ENCODE measurements at regions not wholly inside any gene's neighbourhood (a gene's known extent, or its start where the extent isn't known, plus 50 kb on each side); places are given as distances from the start of the nearest gene placed in this dataset.

DNA sequence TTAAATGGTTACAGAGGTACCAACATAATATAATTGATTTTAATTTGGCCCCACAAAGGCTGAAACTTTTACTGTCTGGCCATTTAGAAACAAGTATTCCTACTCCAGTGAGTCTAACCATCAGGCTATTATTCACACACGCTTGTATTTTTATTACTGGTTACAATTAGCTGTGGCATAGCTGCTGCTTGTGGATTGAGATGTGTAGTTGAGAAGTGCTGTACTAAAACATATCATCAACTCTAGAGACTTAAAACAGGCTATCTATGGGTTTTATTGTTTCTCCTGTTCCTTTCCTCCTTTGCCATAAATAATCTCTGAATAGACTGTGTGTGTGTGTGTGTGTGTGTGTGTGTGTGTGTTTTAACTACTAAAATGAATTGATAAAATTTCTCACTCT lies 530.2 kb downstream of the CCDC85A start:
- no peak for DNase-seq

DNA sequence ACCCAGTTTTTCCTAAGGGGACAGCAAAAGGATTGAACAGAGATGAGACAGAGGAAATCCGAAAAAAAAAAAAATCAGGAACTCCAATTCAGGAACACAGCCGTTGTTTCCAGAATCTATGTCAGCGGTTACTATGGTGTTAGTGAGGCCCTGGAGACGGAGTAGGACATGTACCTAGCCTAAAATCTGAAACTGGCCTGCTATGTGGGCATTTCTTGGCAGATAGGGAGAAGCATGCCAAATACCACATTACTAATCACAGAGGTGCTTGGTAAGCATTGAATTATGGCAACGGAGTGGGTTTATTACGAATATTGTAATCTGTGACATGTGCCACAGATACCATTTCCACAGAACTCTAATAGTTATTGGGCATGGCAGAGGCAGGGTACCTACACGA lies 530.6 kb downstream of the CCDC85A start:
- no peak for DNase-seq

DNA sequence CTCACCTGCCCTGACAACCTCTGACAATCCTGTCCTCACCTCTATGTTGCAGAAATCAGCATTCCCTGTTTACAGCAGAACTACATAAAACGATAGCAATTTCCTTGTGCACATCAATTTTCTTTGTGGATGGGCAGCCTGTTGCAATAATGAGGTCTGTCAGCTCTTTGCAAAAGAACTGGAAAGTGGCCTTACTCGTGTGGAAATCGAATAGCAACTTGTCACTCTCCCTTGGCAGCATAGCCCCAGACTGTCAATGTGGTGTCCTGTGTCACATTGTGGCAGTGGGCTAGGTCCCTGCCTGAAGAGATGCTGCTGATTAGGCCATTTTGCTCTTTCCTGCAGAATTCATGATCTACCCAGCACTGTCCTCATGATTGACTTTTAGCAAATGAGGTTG lies 531.9 kb downstream of the CCDC85A start:
- no peak for DNase-seq

- DNase-seq, result no peak
Measured at GRCh38 chr2:56718413-56718812, 534.6 kb downstream of the CCDC85A start.

DNA sequence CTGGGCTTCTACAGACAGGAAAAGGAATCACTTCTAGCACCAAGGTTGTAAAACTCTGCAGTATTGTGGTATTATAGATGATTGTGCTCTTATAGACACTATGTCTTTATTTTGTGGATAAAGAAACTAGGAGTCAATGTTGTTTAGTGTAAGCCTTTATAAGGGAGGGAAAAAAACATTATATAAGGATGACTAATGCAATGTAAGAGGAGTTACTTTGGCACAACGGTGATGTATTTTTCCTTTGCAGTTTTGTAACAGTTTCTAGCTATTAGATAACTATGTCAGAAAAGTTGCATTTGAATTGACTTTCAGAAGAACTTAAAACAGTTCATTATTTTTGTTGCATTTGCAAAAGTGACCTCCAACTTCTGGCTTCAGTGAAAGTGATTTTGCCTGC lies 545.4 kb downstream of the CCDC85A start:
- no peak for DNase-seq

DNA sequence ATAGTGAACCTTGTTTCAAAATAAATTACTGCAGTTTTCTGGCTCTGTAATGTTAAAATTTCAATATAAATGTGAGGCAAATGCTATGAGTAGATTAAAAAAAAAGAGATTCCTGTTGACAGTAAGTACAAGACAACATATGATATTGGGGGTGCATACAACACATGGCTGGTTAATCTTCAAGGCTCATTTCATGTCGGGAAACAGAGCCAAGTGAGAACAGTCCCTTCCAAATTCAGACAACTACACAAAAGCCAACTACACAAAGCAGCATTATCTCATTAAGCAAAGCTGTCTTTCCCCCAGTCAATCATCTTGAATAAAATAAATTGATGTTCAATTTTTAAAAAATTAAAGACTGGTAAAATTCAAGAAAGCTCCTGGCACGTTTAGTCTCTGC lies 549.2 kb downstream of the CCDC85A start:
- no peak for DNase-seq

GRCh38 chr2:56739413-56739812 lies 555.6 kb downstream of the CCDC85A start:
- DNase-seq, result no peak

- no peak for DNase-seq
Measured at GRCh38 chr2:56741601-56742102, 557.9 kb downstream of the CCDC85A start.

DNA sequence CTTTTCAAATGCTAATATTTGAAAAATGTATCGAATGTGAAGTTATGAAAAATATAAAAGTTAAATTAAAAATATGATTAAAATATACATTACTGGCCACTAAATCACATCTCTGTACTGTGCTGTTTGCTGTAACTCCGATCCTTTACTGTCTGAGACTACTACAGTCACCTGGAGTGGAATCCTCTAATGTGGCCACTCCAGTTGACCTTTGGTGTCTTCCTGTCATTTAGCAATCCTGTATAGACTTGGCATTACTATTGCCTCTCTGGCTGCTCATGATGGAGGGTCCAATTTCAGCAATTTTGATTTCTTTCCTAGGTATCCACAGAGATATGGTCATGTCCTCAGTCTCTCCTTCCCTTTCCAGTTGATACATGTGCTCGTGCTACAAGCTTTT lies 560.0 kb downstream of the CCDC85A start:
- no peak for DNase-seq

GRCh38 chr2:56749152-56749752 lies 565.5 kb downstream of the CCDC85A start:
- peak in 1 of 2 experiments; percentile 4 for DNase-seq

GRCh38 chr2:56753182-56753581 lies 569.4 kb downstream of the CCDC85A start:
- DNase-seq, result no peak

- no peak for DNase-seq
Measured at GRCh38 chr2:56754066-56754615, 570.4 kb downstream of the CCDC85A start.

- no peak for DNase-seq
Measured at GRCh38 chr2:56754627-56755026, 570.8 kb downstream of the CCDC85A start.

DNA sequence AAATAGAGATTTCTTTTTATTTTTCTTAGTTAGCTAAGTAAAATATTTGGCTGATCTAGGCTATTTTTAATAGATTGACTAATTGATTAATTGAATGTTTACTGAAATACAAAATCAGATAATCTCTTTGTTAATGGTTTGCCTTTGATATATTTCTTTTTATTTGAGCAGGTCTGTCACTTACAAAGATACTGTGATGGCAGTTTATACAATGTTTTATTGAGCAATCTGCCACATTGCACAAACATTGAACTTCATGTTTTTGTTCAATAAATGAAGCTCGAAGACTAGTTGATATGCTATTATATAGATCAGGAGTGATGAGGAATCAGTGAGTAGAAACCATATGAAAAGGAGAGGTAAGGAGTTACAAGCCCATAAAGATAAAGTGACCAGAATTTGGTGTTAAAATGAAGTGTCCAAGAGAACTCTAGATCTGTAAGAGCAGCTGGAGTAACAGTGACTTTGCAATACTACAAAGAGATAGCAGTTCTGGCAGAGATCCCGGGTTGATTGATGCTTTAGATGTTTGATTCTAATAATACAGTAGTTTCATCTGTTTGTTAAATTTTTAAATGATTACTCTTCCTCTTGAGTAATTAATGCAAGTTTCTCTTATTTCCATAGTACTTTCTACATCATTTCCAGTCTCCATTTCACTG lies 574.2 kb downstream of the CCDC85A start:
- DNase-seq, result no peak

GRCh38 chr2:56763683-56764082 lies 579.9 kb downstream of the CCDC85A start:
- no peak for DNase-seq

DNA sequence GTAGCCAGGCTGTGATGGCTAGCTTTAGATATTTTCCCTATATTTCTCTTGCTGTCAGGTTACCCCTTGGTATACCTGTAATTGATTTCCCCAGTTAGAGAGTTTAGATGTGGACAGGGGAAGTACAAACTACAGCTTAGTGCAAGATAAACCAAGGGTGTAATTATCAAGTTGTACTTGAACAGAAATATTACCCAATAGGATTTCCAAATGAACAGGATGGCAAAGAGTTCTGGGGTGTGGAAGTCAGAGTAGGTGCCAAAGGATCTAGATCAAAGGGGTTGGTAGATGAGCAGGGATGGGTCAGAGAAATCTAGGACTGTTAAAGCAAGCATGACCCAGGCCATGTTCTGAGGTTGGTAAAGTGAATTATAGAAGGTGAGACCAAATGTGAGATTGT lies 585.2 kb downstream of the CCDC85A start:
- DNase-seq, result no peak

DNA sequence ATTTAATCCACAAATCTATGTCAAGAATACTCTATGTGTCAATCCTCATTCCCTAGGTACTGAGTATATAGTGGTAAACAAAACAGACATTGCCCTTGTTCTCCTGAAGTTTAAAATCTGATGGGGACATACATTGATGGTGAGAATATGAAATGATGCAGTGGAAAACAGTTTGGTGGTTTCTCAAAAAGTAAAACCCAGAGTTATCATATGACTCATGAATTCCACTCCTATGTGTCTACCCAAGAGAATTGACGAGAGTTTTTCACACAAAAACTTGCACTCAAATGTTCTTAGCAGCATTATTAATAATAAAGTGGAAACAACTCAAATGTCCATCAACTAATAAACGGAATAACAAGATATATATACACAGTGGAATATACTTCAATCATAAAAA lies 586.7 kb downstream of the CCDC85A start:
- DNase-seq, result no peak

- DNase-seq, result no peak
Measured at GRCh38 chr2:56784046-56784445, 600.3 kb downstream of the CCDC85A start.

- no peak for DNase-seq
Measured at GRCh38 chr2:56801214-56801613, 617.4 kb downstream of the CCDC85A start.

DNA sequence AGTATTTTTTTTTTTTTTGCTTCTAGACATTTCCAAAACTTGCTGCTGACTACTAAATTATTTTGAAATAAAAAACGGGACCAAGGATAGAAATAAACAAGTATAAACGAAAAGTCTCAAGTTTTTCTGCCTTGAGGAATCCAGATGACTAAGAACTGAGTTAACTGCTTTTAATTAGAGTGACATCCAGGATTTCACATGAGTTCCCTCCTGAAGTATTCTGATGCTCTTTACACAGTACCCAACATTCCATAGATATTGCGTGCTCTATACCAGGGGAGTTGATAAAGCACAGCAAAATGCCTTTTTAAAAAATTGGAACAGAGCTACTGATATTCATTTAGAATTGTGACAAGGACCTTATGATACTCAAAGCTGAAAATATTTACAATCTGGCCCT lies 618.0 kb downstream of the CCDC85A start:
- no peak for DNase-seq

GRCh38 chr2:56803596-56803995 lies 619.8 kb downstream of the CCDC85A start:
- no peak for DNase-seq

DNA sequence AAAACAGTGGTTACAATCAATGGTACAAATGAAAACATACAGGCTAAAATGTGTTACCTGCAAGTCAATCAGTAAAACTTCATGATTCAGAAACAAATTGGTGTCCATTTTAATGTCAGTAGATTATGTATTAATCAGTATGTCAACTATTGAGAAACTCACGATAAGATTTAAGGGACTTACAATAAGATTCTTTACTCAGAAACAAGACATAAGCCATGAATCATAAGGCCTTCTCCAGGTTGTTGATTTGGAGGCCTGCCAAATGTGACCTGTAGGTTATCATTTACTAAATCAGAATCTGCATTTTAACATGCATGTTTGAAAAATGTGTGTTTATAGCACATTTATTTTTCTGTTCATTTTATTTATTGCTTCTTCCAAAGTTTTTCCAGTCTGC lies 623.1 kb downstream of the CCDC85A start:
- DNase-seq, result no peak

DNA sequence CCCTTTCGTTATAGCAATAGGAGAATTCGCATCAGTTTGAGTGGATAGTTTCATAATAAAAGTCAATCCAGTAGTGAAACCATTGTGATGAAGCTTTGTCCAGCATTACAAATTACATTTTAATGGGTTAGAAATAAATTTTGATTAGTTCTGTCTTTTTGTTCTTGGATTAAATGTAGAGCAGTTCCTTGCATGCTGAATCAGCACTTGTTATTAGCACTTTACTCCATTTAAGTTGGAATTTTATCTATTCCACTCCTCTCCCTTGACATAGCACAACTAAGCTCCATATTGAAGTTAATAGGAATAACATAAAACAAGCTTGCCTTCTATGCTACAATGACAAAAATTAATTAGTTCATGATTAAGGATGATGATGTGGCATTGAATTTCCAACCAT lies 624.1 kb downstream of the CCDC85A start:
- DNase-seq, result no peak

- no peak for DNase-seq
Measured at GRCh38 chr2:56811401-56811800, 627.6 kb downstream of the CCDC85A start.

DNA sequence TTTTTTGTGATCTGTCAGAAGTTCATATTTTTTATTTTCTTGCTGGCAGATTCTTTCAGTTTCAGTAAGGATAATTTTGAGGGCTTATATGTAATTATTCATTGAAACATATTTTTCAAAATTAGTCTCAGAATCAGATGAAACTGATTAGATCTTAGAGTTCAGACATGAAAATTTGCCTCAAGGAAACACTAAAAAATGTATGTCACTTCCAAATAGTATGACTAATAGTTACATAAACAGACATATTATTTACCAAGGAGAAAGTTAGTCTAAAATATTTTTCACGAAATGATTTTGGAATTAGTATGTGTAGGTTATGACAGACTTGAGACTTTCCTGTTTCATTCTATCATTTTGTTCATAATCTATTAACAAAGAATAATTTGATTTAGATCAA lies 628.6 kb downstream of the CCDC85A start:
- no peak for DNase-seq
